Neural cell (in vitro differentiated cells): ENCODE measurements at regions not wholly inside any gene's neighbourhood (a gene's known extent, or its start where the extent isn't known, plus 50 kb on each side); places are given as distances from the start of the nearest gene placed in this dataset.

Source experiments
- H2AFZ ChIP-seq: fragments of 200-600, 300-800 bp; sonication (generic), shearing (Covaris generic); 2 replicates; pipeline ENCODE4 v1.6.0; 2014; ENCODE audit warnings: low read depth, mild to moderate bottlenecking, antibody characterized with exemption, low read length, moderate library complexity
- H3F3A ChIP-seq: fragments of 200-600 bp; shearing (Covaris generic); 2 replicates; pipeline ENCODE4 v1.6.1; 2016; ENCODE audit warnings: mild to moderate bottlenecking, moderate library complexity, mixed read lengths, antibody characterized with exemption, low read length; ENCODE audit not compliant: insufficient read depth, poor library complexity, severe bottlenecking
- H3K27ac ChIP-seq: fragments of 200-600, 300-800 bp; sonication (generic), shearing (Covaris generic); 2 replicates; pipeline ENCODE4 v1.5.1; 2014; ENCODE audit warnings: mild to moderate bottlenecking, low read length, moderate library complexity
- H3K27me3 ChIP-seq: fragments of 300-800, 200-600 bp; sonication (generic), shearing (Covaris generic); 2 replicates; pipeline ENCODE4 v1.6.0; 2014; ENCODE audit warnings: mild to moderate bottlenecking, low read depth, low read length, moderate library complexity; ENCODE audit not compliant: insufficient read depth
- H3K36me3 ChIP-seq: fragments of 300-800, 200-600 bp; sonication (generic), shearing (Covaris generic); 2 replicates; pipeline ENCODE4 v1.5.1; 2014; ENCODE audit warnings: mild to moderate bottlenecking, antibody characterized with exemption, low read length, moderate library complexity; ENCODE audit not compliant: insufficient read depth
- H3K4me2 ChIP-seq: fragments of 300-800, 200-600 bp; sonication (generic), shearing (Covaris generic); 2 replicates; pipeline ENCODE4 v1.6.0; 2014; ENCODE audit warnings: mild to moderate bottlenecking, low read length
- H3K4me3 ChIP-seq: fragments of 300-800, 200-600 bp; sonication (generic), shearing (Covaris generic); 2 replicates; pipeline ENCODE4 v1.5.1; 2014; ENCODE audit warnings: mild to moderate bottlenecking, low read length, moderate library complexity
- H3K79me2 ChIP-seq: fragments of 200-600 bp; shearing (Covaris generic); replicated peaks from 2 replicates; pipeline ENCODE4 v1.6.0; 2014; ENCODE audit warnings: mild to moderate bottlenecking, low read length, moderate library complexity; ENCODE audit not compliant: insufficient read depth
- H3K9ac ChIP-seq: fragments of 300-800, 200-600 bp; sonication (generic), shearing (Covaris generic); 2 replicates; pipeline ENCODE4 v1.6.1; 2016; ENCODE audit warnings: mild to moderate bottlenecking, low read length, mixed read lengths
- H3K9me2 ChIP-seq: fragments of 200-600 bp; shearing (Covaris generic); 2 replicates; pipeline ENCODE4 v1.6.1; 2016; ENCODE audit warnings: mild to moderate bottlenecking, low read length, mixed read lengths; ENCODE audit not compliant: insufficient read depth
- H3K9me3 ChIP-seq: fragments of 200-600, 300-800 bp; sonication (generic), shearing (Covaris generic); 2 replicates; pipeline ENCODE4 v1.6.1; 2016; ENCODE audit warnings: mild to moderate bottlenecking, mixed run types, low read length, moderate library complexity, mixed read lengths
- H4K20me1 ChIP-seq: fragments of 200-600 bp; shearing (Covaris generic); 2 replicates; pipeline ENCODE4 v1.6.1; 2016; ENCODE audit warnings: mild to moderate bottlenecking, mixed run types; ENCODE audit not compliant: insufficient read depth
- EP300 ChIP-seq: fragments of 450-650 bp; conservative IDR thresholded peaks from 2 replicates; pipeline ENCODE4 v1.6.1; 2014; ENCODE audit warnings: antibody characterized with exemption, mild to moderate bottlenecking, moderate library complexity; ENCODE audit not compliant: poor library complexity, severe bottlenecking
- EZH2 ChIP-seq: fragments of 200-600, 300-800 bp; shearing (Covaris generic), sonication (generic); IDR thresholded peaks from 2 replicates; pipeline ENCODE4 v1.6.1; 2014; ENCODE audit warnings: antibody characterized with exemption, low read length, borderline replicate concordance, mild to moderate bottlenecking; ENCODE audit not compliant: insufficient read depth, poor library complexity, severe bottlenecking
- MXI1 ChIP-seq: fragments of 450-650 bp; conservative IDR thresholded peaks from 2 replicates; pipeline ENCODE4 v1.6.1; 2014; ENCODE audit warnings: antibody characterized with exemption, mild to moderate bottlenecking; ENCODE audit not compliant: poor library complexity, severe bottlenecking
- POLR2AphosphoS5 ChIP-seq: IDR thresholded peaks from 2 replicates; pipeline ENCODE4 v1.6.1; 2012
- RAD21 ChIP-seq: fragments of 450-650 bp; conservative IDR thresholded peaks from 2 replicates; pipeline ENCODE4 v1.6.1; 2014; ENCODE audit warnings: antibody characterized with exemption, mild to moderate bottlenecking, moderate library complexity
- SMC3 ChIP-seq: fragments of 450-650 bp; conservative IDR thresholded peaks from 2 replicates; pipeline ENCODE4 v1.6.1; 2014; ENCODE audit warnings: antibody characterized with exemption, mild to moderate bottlenecking, moderate library complexity; ENCODE audit not compliant: poor library complexity
- TAF1 ChIP-seq: IDR thresholded peaks from 2 replicates; pipeline ENCODE4 v1.6.1; 2012; ENCODE audit warnings: low read depth
- TF ChIP-seq, protein P1 (sequence below): fragments of 450-650 bp; IDR thresholded peaks from 2 replicates; pipeline ENCODE4 v1.5.1; 2014; ENCODE audit warnings: antibody characterized with exemption, mild to moderate bottlenecking, moderate library complexity; ENCODE audit not compliant: poor library complexity, severe bottlenecking
- TF ChIP-seq, protein P2 (sequence below): IDR thresholded peaks from 2 replicates; pipeline ENCODE4 v1.6.1; 2012; ENCODE audit warnings: borderline replicate concordance

DNA sequence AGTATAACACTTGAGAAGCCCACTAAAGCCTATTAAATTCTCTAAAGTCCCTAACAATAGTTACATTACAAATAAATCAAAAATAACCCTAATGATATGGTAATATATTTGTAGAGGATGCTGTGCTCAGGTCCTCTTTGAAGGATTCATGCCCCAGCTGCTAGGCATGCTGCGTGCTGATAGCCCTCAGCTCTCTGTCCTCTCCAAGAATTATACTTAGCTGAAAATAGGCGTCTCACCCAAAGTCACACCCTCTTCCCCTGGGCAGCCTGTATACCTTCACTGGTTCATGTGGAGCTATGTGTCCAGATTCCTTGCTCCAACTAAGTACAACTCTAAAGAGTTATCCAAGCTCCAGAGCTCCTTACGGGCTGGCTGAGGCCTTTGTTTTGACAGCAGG lies 312.5 kb upstream of the ZNF385D start:
- TF ChIP-seq MXI1: no peak
- no peak for TF ChIP-seq POLR2AphosphoS5
- no peak for TF ChIP-seq EP300
- no peak for TF ChIP-seq EZH2
- TF ChIP-seq SMC3: no peak
- no peak for TF ChIP-seq TAF1
- TF ChIP-seq, protein P1, sequence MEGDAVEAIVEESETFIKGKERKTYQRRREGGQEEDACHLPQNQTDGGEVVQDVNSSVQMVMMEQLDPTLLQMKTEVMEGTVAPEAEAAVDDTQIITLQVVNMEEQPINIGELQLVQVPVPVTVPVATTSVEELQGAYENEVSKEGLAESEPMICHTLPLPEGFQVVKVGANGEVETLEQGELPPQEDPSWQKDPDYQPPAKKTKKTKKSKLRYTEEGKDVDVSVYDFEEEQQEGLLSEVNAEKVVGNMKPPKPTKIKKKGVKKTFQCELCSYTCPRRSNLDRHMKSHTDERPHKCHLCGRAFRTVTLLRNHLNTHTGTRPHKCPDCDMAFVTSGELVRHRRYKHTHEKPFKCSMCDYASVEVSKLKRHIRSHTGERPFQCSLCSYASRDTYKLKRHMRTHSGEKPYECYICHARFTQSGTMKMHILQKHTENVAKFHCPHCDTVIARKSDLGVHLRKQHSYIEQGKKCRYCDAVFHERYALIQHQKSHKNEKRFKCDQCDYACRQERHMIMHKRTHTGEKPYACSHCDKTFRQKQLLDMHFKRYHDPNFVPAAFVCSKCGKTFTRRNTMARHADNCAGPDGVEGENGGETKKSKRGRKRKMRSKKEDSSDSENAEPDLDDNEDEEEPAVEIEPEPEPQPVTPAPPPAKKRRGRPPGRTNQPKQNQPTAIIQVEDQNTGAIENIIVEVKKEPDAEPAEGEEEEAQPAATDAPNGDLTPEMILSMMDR: no peak
- no peak for TF ChIP-seq RAD21
- TF ChIP-seq, protein P2, sequence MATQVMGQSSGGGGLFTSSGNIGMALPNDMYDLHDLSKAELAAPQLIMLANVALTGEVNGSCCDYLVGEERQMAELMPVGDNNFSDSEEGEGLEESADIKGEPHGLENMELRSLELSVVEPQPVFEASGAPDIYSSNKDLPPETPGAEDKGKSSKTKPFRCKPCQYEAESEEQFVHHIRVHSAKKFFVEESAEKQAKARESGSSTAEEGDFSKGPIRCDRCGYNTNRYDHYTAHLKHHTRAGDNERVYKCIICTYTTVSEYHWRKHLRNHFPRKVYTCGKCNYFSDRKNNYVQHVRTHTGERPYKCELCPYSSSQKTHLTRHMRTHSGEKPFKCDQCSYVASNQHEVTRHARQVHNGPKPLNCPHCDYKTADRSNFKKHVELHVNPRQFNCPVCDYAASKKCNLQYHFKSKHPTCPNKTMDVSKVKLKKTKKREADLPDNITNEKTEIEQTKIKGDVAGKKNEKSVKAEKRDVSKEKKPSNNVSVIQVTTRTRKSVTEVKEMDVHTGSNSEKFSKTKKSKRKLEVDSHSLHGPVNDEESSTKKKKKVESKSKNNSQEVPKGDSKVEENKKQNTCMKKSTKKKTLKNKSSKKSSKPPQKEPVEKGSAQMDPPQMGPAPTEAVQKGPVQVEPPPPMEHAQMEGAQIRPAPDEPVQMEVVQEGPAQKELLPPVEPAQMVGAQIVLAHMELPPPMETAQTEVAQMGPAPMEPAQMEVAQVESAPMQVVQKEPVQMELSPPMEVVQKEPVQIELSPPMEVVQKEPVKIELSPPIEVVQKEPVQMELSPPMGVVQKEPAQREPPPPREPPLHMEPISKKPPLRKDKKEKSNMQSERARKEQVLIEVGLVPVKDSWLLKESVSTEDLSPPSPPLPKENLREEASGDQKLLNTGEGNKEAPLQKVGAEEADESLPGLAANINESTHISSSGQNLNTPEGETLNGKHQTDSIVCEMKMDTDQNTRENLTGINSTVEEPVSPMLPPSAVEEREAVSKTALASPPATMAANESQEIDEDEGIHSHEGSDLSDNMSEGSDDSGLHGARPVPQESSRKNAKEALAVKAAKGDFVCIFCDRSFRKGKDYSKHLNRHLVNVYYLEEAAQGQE: no peak
- H3F3A ChIP-seq: no peaks in the 10 kb centered on the region
- no peak overlapping the region for H3K4me2 ChIP-seq
- no peaks in the 10 kb centered on the region for H3K79me2 ChIP-seq
- H3K4me3 ChIP-seq: no peak overlapping the region
- H3K9me2 ChIP-seq: no peaks in the 10 kb centered on the region
- no peaks in the 10 kb centered on the region for H3K9me3 ChIP-seq
- no peaks in the 10 kb centered on the region for H3K27me3 ChIP-seq
- H3K27ac ChIP-seq: no peak overlapping the region
- no peak overlapping the region for H2AFZ ChIP-seq
- H4K20me1 ChIP-seq: no peaks in the 10 kb centered on the region
- H3K9ac ChIP-seq: no peak overlapping the region
- no peaks in the 10 kb centered on the region for H3K36me3 ChIP-seq

DNA sequence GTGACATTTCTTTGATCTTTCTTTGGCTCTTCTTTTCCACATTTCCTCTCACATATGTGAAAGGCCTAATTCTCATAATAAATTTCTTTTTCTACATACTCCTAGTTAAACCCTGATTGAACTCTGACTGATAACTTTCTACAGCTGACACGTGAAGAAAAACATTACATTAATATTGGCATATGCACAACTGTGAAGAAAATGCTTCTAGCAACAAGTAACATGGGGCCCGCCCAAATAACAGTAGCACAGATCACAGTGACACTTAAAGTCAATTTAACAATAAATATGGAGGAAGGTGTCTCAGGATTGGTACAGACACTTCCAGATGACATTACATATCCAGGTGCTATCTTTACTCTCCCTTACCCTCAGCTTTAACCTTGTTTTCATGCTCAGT lies 317.6 kb upstream of the ZNF385D start:
- Histone ChIP-seq H3K9ac (no peak overlapping the region), H3F3A (no peaks in the 10 kb centered on the region), H3K27me3 (no peaks in the 10 kb centered on the region), H2AFZ (no peak overlapping the region), H3K36me3 (no peaks in the 10 kb centered on the region), H4K20me1 (no peaks in the 10 kb centered on the region), H3K4me2 (no peak overlapping the region), H3K27ac (no peak overlapping the region), H3K4me3 (no peak overlapping the region), H3K9me3 (no peaks in the 10 kb centered on the region), H3K79me2 (no peaks in the 10 kb centered on the region), H3K9me2 (no peaks in the 10 kb centered on the region)
- TF ChIP-seq POLR2AphosphoS5: no peak
- TF ChIP-seq SMC3: no peak
- TF ChIP-seq, protein P1: no peak
- TF ChIP-seq TAF1: no peak
- TF ChIP-seq EZH2: no peak
- TF ChIP-seq MXI1: no peak
- TF ChIP-seq EP300: no peak
- TF ChIP-seq, protein P2: no peak
